Fibroblast of mammary gland (primary cell): ENCODE measurements at regions not wholly inside any gene's neighbourhood (a gene's known extent, or its start where the extent isn't known, plus 50 kb on each side); places are given as distances from the start of the nearest gene placed in this dataset.

Experiments
- DNase-seq: peaks from one replicate; pipeline ENCODE4 v3.0.0-alpha.2; 2010; ENCODE audit warnings: low read depth
- H3K4me3 ChIP-seq: 2 replicates; pipeline ENCODE4 v1.5.1; 2011; ENCODE audit warnings: low read depth, mild to moderate bottlenecking, low read length, moderate library complexity; ENCODE audit not compliant: control insufficient read depth
- CTCF ChIP-seq: conservative IDR thresholded peaks from 2 replicates; pipeline ENCODE4 v1.5.1; 2011; ENCODE audit warnings: low read depth, low read length, inconsistent platforms; ENCODE audit not compliant: control insufficient read depth, insufficient read depth

- H3K4me3 ChIP-seq, result no peak overlapping the region
- no peak for TF ChIP-seq CTCF
These were observed 85.3 kb downstream of the GPR37 start for GRCh38 chr7:124680304-124680703.

GRCh38 chr7:124679586-124680225 is 85.9 kb downstream of the GPR37 start:
- DNase-seq, result no peak
- TF ChIP-seq CTCF, result no peak
- no peak overlapping the region for H3K4me3 ChIP-seq

More at GRCh38 chr7:124680304-124680703, 85.3 kb downstream of the GPR37 start:
- no peak for DNase-seq

- no peak overlapping the region for H3K4me3 ChIP-seq
- no peak for DNase-seq
- TF ChIP-seq CTCF, result no peak
These were observed 86.4 kb downstream of the GPR37 start for GRCh38 chr7:124679146-124679545.

GRCh38 chr7:124674451-124674850 is 91.1 kb downstream of the GPR37 start:
- DNase-seq, result no peak
- no peak overlapping the region for H3K4me3 ChIP-seq
- TF ChIP-seq CTCF, result no peak

GRCh38 chr7:124672011-124672410 is 93.6 kb downstream of the GPR37 start:
- no peak overlapping the region for H3K4me3 ChIP-seq
- DNase-seq, result no peak
- no peak for TF ChIP-seq CTCF

GRCh38 chr7:124667312-124668153 is 98.1 kb downstream of the GPR37 start:
- DNase-seq, result no peak
- no peak overlapping the region for H3K4me3 ChIP-seq
- TF ChIP-seq CTCF, result no peak

- no peak for TF ChIP-seq CTCF
- no peak overlapping the region for H3K4me3 ChIP-seq
- DNase-seq, result no peak
These were observed 102.7 kb downstream of the GPR37 start for GRCh38 chr7:124662937-124663336.
